GM12878 (cell line): ENCODE measurements at regions not wholly inside any gene's neighbourhood (a gene's known extent, or its start where the extent isn't known, plus 50 kb on each side); places are given as distances from the start of the nearest gene placed in this dataset.

Experiments
- ATAC-seq: fragments of 200-7000 bp; cut with Tn5 transposase; 3 replicates; pipeline ENCODE4 v1.9.1; 2020; ENCODE audit warnings: mild to moderate bottlenecking, moderate library complexity
- BruUV-seq: library from RNA; stranded (reverse); fragments of 400-500 nt; replicated peaks from 2 replicates; lab custom pipeline; 2021; lab: Mats Ljungman, UMichigan
- CTCF ChIA-PET: fragments of 300-600 bp; sonication (Branson Sonifier 250); formaldehyde crosslinking; extraction: SDS; loops from one replicate; lab custom pipeline; 2021; ENCODE audit warnings: inconsistent platforms; lab: Yijun Ruan, JAX
- POLR2A ChIA-PET: fragments of 350-600 bp; formaldehyde crosslinking; extraction: SDS; loops from one replicate; lab custom pipeline; 2021; ENCODE audit warnings: inconsistent platforms; lab: Charles Lee
- RAD21 ChIA-PET: fragments of 300-600 bp; sonication (Branson Sonifier 250); formaldehyde crosslinking; loops from one replicate; lab custom pipeline; 2023; ENCODE audit warnings: antibody characterized with exemption; ENCODE audit not compliant: unreplicated experiment; lab: Charles Lee
- SMC1A ChIA-PET: fragments of 300-600 bp; sonication (Branson Sonifier 250); formaldehyde crosslinking; loops from one replicate; lab custom pipeline; 2023; ENCODE audit not compliant: unreplicated experiment, uncharacterized antibody; lab: Charles Lee
- DNase-seq: peaks from one replicate; pipeline ENCODE4 v3.0.0-alpha.2; 2011; ENCODE audit warnings: low read depth, low spot score
- FAIRE-seq: peaks from 3 replicates; lab custom pipeline; 2011; peaks lifted over from hg19 to GRCh38; lab: Jason Lieb, UNC
- H2AFZ ChIP-seq: 2 replicates; pipeline ENCODE4 v1.6.0; 2011; ENCODE audit warnings: low read depth, low read length, control low read depth; ENCODE audit not compliant: control insufficient read depth
- H3K27ac ChIP-seq: 2 replicates; pipeline ENCODE4 v1.5.1; 2011; ENCODE audit warnings: control low read depth; ENCODE audit not compliant: control insufficient read depth, insufficient read depth
- H3K27me3 ChIP-seq, 2 experiments: replicated peaks in 1 of 2; 2 replicates each; pipeline versions ENCODE4 v1.6.0 to v1.6.1; 2011; ENCODE audit warnings: low read length in 1 of 2; ENCODE audit not compliant: control insufficient read depth in 2 of 2, insufficient read depth in 2 of 2
- H3K36me3 ChIP-seq, 2 experiments: 2 replicates each; pipeline ENCODE4 v1.5.1; 2011; ENCODE audit warnings: low read length in 1 of 2; ENCODE audit not compliant: control insufficient read depth in 2 of 2, insufficient read depth in 2 of 2
- H3K4me1 ChIP-seq: 2 replicates; pipeline ENCODE4 v1.6.1; 2011; ENCODE audit warnings: mild to moderate bottlenecking, low read length, moderate library complexity, mixed read lengths; ENCODE audit not compliant: control insufficient read depth, insufficient read depth
- H3K4me2 ChIP-seq: 2 replicates; pipeline ENCODE4 v1.6.0; 2011; ENCODE audit warnings: control low read depth; ENCODE audit not compliant: control insufficient read depth, insufficient read depth
- H3K4me3 ChIP-seq: fragments of 200-600 bp; sonication (generic); 2 replicates; pipeline ENCODE4 v1.5.1; 2016
- H3K79me2 ChIP-seq: 2 replicates; pipeline ENCODE4 v1.6.0; 2011; ENCODE audit warnings: low read length; ENCODE audit not compliant: control insufficient read depth, insufficient read depth
- H3K9ac ChIP-seq: 2 replicates; pipeline ENCODE4 v1.8.0; 2011; ENCODE audit warnings: low read length, control low read depth, mixed read lengths; ENCODE audit not compliant: control insufficient read depth, insufficient read depth
- H3K9me3 ChIP-seq: replicated peaks from 3 replicates; pipeline ENCODE4 v1.5.1; 2011; ENCODE audit warnings: mild to moderate bottlenecking, low read length; ENCODE audit not compliant: control insufficient read depth, insufficient read depth
- H4K20me1 ChIP-seq: 2 replicates; pipeline ENCODE4 v1.6.0; 2011; ENCODE audit not compliant: control insufficient read depth, insufficient read depth
- BHLHE40 ChIP-seq, 2 experiments: fragments of 450-650 bp in 1 of 2; IDR thresholded peaks; 2 replicates each; pipeline ENCODE4 v1.6.1; 2011 to 2017; ENCODE audit warnings: low read depth in 2 of 2, borderline replicate concordance in 1 of 2, improper control_type of control experiment in 1 of 2, low read length in 1 of 2, mild to moderate bottlenecking in 1 of 2
- CBX5 ChIP-seq: sonication (generic); IDR thresholded peaks from 2 replicates; pipeline ENCODE4 v1.6.1; 2016; ENCODE audit warnings: low read depth, moderate library complexity, mild to moderate bottlenecking, inconsistent platforms
- CTCF ChIP-seq, 3 experiments: IDR thresholded peaks in 2 of 3; conservative IDR thresholded peaks in 1 of 3; 2 replicates each; pipeline ENCODE4 v1.5.1; 2011; ENCODE audit warnings: low read depth in 3 of 3, low read length in 3 of 3, mild to moderate bottlenecking in 3 of 3, control low read depth in 2 of 3, moderate library complexity in 2 of 3, inconsistent platforms in 1 of 3, mixed read lengths in 1 of 3; ENCODE audit not compliant: control insufficient read depth in 2 of 3, insufficient read depth in 1 of 3; ENCODE audit errors: extremely low read depth in 1 of 3
- E2F4 ChIP-seq: IDR thresholded peaks from 2 replicates; pipeline ENCODE4 v1.6.1; 2012; ENCODE audit warnings: low read depth, low read length, improper control_type of control experiment
- KAT2A ChIP-seq: conservative IDR thresholded peaks from 2 replicates; pipeline ENCODE4 v1.6.1; 2011; ENCODE audit warnings: low read depth, low read length; ENCODE audit not compliant: control insufficient read depth
- NKRF ChIP-seq: fragments of 450-650 bp; conservative IDR thresholded peaks from 2 replicates; pipeline ENCODE4 v1.6.1; 2017; ENCODE audit warnings: mild to moderate bottlenecking, moderate library complexity
- TCF3 ChIP-seq: IDR thresholded peaks from 2 replicates; pipeline ENCODE4 v1.6.1; 2012; ENCODE audit warnings: low read depth, mild to moderate bottlenecking, low read length, borderline replicate concordance; ENCODE audit not compliant: insufficient read depth
- ZNF274 ChIP-seq: IDR thresholded peaks from one replicate; pipeline ENCODE4 v1.8.0; 2011; ENCODE audit not compliant: insufficient read length, insufficient read depth
- WGBS: methylation state at CpG from one replicate; pipeline ENCODE4 v1.1.6; 2016; ENCODE audit warnings: low lambda C conversion rate; ENCODE audit not compliant: insufficient replicate concordance, insufficient coverage; ENCODE audit errors: missing lambda C conversion rate; 5-methylcytosine and 5-hydroxymethylcytosine counted together
- in situ Hi-C: fragments of 300-500 bp; cut with MboI; formaldehyde crosslinking; loops from 9 replicates; pipeline ENCODE4 v1.14.3; 2018; ENCODE audit warnings: mixed read lengths
- intact Hi-C: fragments of 100-400 bp; cut with micrococcal nuclease; formaldehyde crosslinking; loops from one replicate; pipeline ENCODE4 v1.14.2; 2022; ENCODE audit not compliant: unreplicated experiment

GRCh38 chr9:108103046-108103693, 613.6 kb upstream of the KLF4 start:
- POLR2A ChIA-PET = no interaction called here
- no peaks in the 10 kb centered on the region for H3K36me3 ChIP-seq
- no peak overlapping the region for H3K4me2 ChIP-seq
- CTCF ChIA-PET = no interaction called here
- no peaks in the 10 kb centered on the region for H3K79me2 ChIP-seq
- H4K20me1 ChIP-seq = no peaks in the 10 kb centered on the region
- ATAC-seq (no peak), FAIRE-seq (no peak), DNase-seq (no peak)
- TF ChIP-seq NKRF (no peak), TCF3 (no peak), E2F4 (no peak), CTCF (IDR thresholded peaks at IDR 0.05 in 2 of 3, conservative IDR thresholded peaks at IDR 0.05 in 1 of 3; ENCODE audit: control insufficient read depth in 2 of 3, extremely low read depth in 1 of 3, insufficient read depth in 1 of 3, low read depth in 3 of 3, low read length in 3 of 3) (no peak), KAT2A (no peak), ZNF274 (no peak), CBX5 (no peak), BHLHE40 (IDR thresholded peaks at IDR 0.05; ENCODE audit: borderline replicate concordance in 1 of 2, low read depth in 2 of 2, low read length in 1 of 2) (no peak)
- TF ChIP-seq, all 136 proteins: peak for 0
- BruUV-seq = no TSS peak
- WGBS = 37% methylated on average over 1 of the region's 1 CpG
- in situ Hi-C loops (no loop called here), intact Hi-C loops (no loop called here)
- H3K9ac ChIP-seq = no peak overlapping the region
- no peaks in the 10 kb centered on the region for H3K4me1 ChIP-seq
- no peak overlapping the region for H2AFZ ChIP-seq
- SMC1A ChIA-PET = no interaction called here
- no peak overlapping the region for H3K27ac ChIP-seq
- no peaks in the 10 kb centered on the region for H3K9me3 ChIP-seq
- H3K4me3 ChIP-seq = no peak overlapping the region
- RAD21 ChIA-PET = no interaction called here
- H3K27me3 ChIP-seq = no peaks in the 10 kb centered on the region; a peak in 1 of 4 replicates
